WTC11 (cell line): ENCODE measurements at regions not wholly inside any gene's neighbourhood (a gene's known extent, or its start where the extent isn't known, plus 50 kb on each side); places are given as distances from the start of the nearest gene placed in this dataset.

Source experiments
- TF ChIP-seq, protein P1 (sequence below): sonication (generic); formaldehyde crosslinking; IDR thresholded peaks from 2 replicates; pipeline ENCODE4 v1.8.1; 2022; ENCODE audit warnings: mild to moderate bottlenecking, missing genetic modification reagents, moderate library complexity, borderline replicate concordance
- TF ChIP-seq, protein P2 (sequence below): fragments of 200-600 bp; IDR thresholded peaks from 2 replicates; pipeline ENCODE4 v1.8.0; 2022; ENCODE audit warnings: antibody characterized with exemption

DNA sequence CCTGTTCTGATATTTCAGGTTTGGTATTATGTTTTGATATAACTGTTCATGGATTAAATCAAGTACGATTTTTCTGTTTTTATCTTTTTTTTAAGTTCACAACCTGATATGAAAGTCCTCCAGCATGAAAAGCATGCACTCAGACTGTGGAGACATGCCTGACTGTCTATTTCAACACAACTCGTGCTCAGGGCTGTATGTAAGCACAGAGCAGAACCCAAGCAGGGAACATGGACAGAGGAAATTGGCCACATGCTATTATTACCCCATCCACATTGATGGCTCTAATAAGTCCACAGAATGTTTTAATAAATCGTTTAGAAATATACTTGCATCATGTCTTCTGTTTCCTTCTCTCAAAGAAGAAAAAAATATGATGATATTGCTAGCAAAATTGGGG is 730.4 kb downstream of the C6orf118 start:
- TF ChIP-seq, protein P1, sequence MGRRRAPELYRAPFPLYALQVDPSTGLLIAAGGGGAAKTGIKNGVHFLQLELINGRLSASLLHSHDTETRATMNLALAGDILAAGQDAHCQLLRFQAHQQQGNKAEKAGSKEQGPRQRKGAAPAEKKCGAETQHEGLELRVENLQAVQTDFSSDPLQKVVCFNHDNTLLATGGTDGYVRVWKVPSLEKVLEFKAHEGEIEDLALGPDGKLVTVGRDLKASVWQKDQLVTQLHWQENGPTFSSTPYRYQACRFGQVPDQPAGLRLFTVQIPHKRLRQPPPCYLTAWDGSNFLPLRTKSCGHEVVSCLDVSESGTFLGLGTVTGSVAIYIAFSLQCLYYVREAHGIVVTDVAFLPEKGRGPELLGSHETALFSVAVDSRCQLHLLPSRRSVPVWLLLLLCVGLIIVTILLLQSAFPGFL, result no peak
- TF ChIP-seq, protein P2, sequence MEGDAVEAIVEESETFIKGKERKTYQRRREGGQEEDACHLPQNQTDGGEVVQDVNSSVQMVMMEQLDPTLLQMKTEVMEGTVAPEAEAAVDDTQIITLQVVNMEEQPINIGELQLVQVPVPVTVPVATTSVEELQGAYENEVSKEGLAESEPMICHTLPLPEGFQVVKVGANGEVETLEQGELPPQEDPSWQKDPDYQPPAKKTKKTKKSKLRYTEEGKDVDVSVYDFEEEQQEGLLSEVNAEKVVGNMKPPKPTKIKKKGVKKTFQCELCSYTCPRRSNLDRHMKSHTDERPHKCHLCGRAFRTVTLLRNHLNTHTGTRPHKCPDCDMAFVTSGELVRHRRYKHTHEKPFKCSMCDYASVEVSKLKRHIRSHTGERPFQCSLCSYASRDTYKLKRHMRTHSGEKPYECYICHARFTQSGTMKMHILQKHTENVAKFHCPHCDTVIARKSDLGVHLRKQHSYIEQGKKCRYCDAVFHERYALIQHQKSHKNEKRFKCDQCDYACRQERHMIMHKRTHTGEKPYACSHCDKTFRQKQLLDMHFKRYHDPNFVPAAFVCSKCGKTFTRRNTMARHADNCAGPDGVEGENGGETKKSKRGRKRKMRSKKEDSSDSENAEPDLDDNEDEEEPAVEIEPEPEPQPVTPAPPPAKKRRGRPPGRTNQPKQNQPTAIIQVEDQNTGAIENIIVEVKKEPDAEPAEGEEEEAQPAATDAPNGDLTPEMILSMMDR, result no peak
